MV-4-11 (cell line): ENCODE measurements at regions not wholly inside any gene's neighbourhood (a gene's known extent, or its start where the extent isn't known, plus 50 kb on each side); places are given as distances from the start of the nearest gene placed in this dataset.

Experiments
- DNase-seq: peaks from one replicate; lab custom pipeline; 2025; lab: John Stamatoyannopoulos, UW

DNA sequence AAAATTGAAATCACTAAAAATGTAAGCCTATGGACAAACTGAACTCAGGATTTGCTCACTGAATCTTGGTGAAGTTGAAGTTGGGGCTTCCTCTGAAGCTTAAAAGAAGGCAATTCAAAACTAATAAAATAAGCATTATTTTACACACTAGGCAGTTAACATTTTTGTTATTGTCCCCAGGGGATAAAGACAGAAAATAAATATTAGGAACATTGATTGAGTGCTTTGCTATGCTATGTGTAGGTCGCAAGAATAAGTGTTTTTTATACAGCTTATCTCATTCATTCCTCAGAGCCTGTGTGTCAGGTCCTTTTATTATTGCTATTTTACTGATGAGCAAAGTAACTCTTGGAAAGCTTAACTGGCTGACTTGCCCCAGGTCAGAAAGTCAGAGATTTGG is 82.2 kb downstream of the ZNF608 start:
- no peak for DNase-seq

DNA sequence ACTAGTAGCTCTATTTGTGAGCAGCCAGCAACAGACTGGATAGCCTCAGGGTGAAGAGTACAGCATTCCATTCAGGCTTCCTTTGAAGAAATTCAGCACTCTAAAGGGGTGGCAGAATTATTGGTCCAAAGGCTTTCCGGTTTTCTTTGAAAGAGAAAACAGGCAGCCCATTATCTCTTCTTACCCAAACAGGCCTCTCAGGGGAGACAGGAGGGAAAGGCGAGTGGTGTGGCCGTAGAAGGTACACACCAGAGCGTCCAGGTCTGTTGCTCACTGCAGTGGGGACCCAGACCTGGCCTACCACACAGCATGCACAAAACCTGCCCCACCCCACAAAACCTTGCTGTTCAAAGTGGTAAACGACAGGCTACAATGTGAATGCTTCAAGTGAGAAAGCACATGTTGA is 83.3 kb downstream of the ZNF608 start:
- no peak for DNase-seq

DNA sequence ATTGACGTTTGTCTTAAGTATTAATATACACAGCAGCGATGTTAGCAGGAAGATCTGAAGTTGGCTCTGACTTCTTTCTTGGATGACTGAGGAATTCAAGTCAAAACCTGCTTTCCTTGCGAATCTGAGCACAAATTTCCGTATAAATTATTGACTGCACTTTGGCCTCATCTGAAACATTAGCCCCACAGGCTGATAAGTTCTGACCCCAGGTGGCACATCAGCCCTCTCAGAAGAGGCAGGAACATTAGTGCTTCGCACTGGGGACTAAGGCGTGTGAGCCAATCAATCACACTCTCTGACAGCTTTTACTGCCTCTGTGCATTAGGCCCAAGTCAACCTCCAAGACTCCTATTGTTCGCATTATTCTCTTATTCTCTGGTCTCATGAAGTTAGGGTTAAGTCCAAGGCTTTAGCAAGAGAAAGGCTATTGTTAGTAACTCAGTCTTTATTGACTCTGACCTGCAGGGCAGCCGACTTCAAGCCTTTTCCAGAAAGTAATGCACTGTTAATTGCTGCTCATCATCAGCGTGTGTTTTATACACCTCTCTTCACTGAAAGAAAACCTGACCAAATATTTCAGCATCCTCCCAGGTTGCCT is 84.2 kb downstream of the ZNF608 start:
- no peak for DNase-seq

DNA sequence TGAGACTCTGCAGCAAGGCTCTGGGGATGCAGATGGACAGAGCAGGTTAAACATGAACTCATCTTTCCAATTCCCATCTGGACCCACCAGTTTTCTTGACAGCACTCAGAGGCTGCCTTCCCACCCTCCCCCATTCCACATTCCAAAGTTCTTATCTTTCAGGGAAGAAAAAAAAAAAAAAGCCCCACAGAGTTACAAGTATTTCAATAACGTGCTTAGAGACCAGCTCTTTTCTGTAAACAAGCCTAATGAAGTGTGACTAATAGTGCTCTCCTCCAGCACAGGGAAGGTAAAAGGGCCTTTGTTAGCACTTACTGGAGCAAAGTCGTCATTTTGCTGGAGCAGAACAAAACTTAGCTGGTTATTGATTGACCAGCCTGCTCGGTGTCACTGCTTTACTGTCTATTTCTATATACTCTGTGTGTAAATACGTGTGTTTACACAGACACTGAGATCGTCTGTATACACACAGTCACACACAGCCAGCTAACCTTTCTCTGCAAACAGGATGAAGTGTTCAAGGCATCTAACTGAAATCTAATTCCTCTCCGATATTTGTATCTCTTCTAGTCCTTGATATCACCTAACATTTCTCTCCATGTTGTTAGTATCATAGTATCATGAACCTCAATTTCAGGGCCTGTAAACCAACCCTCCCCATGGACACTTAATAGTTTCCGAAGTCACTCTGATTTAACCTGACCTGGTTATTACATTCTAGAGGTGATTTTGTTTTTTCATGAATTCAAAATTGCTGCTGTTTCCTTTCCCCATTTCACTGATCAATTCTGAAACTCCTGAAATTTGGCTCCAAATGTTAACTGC is 84.9 kb downstream of the ZNF608 start:
- no peak for DNase-seq

DNA sequence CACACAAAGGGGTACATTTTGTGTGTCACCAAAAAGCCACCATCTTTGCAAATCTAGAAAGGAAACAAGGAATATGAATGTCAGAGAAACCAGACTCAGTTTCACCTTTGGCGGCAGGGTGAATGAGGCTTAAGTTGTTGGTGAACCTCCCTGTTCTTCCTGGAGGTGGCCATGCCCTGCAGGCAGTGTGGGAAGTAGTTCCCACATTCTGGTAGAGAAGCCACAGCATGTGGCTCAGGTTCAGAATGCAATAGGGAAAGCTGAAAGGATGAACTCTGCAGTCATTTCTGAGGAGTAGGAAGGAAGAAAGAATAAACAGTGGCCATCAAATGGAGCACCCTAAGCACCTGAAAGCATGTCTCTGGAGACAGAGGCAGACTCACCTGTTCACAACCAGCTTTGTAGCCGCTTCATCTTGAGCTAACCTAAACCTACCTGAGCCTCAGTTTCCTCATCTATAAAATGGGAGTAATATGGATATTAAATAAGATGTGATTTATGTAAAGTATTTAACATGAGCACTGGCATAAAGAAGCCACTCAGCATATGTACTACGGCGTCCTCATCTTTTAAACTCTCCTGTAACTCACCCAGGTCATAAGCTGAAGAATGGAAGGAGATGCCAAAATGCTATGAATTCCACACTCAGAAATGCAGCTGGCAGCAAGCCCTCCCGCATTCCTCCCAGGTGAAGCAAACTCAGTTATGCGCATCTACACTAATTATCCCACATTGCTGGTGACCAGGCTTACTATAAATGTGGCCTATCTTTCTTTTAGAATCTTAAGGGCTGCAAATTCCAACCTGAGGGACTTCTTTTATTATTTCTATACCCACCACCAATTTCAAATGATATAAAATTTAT is 86.0 kb downstream of the ZNF608 start:
- no peak for DNase-seq

DNA sequence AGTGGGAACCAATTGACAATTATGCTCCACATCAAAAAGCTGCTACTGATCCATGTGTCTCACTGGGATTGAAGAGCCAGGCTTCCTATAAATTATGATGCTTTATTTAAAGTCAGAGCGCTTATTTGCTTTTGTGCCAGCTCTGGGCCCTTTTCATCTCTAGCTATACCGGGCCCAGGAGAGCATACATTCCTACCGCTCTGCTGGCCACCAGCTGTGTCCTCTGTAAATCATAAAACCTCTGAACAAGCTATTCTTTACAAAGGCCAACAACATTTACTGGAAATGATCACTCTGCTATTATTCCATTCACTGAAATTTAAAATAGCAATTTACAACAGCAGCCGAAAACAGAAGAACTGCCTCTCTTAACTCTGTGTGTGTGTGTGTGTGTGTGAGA is 86.6 kb downstream of the ZNF608 start:
- no peak for DNase-seq

DNA sequence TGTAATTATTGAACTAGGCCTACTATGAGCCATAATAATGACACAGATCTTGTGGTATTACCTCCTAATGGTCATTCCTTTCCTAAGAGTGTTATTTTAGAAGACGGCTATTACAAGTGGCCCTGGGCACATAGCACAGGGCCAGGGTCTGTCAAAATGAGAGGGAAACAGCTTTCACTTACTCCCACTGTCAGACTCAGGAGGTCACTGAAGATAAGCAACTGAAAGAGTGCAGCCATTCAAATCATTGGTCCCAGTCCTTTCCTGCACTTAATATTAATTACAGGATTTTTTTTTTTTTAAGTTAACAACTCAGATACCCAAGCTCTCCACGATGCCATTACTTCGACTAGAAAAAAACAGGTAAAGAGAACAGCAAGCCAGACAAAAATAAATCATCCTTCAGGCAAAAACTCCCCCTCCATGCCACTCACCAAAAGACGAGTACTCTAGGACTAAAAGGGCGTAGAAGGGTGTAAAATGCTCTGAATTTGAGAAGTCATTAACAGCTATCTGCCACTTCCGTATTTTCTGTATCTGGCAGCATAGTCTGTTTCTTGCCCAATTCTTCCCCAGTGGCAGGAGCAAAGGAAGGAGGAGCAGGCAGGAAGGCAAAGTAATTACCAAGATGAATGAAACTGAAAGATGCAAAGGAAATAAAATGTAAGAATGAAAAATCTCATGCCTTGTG is 87.4 kb downstream of the ZNF608 start:
- peak; percentile 88 for DNase-seq

DNA sequence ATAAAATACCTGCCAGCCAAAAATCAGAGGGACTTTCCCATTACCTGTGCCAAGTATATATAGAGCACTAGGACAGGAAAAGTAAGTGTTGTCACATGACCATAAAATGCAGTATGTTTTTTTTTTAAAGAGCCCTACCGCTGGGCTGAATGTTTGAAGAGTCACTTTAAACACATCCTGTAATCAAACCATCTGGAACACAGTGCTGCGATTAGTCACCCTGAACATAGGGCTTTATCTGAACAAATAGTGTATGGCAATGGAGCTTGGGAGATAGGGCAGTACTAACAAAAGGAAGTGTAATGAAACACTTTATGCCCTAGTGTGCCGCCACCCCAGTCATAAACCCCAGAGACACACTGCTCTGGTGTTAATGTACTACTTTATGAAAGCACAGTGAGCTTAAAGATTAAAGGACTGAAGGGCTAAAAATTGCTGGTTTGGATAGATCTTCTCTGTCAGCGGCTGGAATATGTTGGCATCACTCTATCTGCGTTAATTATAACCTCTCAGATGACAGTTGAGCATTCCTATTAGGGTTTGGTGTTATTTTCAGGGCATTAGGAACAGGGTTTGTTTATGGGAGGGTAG is 90.4 kb downstream of the ZNF608 start:
- DNase-seq = peak; percentile 58

DNA sequence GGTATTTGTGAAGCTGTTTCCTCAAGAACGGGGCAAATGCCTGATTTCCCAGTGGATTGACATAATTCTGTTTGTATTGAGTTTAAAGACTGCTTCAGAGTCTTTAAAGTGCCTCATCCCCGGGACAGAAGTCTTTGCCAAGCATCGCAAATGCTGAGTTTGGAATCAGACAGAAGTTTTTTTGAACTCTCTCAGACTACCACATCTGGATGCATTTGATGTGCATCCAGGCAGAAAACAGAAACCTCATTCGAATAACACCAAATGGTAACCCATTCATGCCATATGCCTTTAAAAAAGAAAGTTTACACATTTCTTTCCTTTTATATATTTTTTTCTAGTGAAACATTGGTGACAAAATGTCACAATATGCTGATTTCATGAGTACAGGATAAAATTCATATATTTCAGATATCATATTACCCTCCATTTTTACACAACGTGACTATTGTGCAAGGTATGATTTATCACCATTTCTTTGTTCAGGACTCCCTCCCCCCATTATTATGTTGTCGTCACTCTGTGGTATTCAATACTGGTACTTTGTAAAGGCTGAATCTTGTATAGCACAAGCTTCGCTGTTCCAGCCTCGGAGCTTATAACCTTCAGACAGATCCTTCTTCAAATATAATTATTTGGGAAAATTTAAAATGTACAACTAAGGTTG is 91.1 kb downstream of the ZNF608 start:
- no peak for DNase-seq

DNA sequence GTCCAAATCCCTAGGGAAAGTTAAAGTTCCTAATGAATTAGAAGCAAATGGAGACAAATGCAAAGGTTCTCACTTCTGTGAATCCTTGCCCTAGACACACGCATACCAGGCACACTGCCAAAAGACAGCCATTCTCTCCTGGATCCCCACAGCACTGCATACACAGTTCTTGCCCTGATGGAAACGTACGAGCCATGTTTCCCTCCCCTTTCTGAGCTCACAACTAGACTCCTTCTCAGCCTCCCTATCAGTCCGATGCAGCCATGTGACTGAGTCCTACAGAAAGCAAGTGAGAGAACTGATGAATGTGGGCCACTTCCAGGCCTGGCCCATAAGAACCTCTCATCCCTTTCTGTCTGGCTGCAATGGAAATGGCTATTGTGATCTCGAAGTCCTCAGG is 92.0 kb downstream of the ZNF608 start:
- DNase-seq = no peak

DNA sequence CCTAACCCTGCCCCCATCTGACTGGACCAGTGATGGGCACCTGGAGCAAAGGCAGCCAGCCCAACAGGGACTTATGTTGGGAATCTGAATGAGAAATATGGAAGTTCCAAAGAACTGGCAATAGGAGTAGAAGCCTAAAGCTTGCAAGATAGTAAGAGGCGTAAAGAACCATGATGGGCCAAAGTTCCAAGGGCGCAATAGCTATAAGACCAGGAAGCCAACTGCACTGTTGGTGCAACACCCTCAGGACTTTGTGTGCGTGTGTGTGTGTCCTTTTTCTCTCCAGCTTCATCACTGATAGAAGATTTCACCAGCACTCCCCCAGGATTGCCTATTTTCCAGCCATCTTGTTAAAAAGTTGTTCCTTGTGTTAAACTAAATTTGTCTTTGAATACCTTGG is 92.8 kb downstream of the ZNF608 start:
- DNase-seq = no peak

DNA sequence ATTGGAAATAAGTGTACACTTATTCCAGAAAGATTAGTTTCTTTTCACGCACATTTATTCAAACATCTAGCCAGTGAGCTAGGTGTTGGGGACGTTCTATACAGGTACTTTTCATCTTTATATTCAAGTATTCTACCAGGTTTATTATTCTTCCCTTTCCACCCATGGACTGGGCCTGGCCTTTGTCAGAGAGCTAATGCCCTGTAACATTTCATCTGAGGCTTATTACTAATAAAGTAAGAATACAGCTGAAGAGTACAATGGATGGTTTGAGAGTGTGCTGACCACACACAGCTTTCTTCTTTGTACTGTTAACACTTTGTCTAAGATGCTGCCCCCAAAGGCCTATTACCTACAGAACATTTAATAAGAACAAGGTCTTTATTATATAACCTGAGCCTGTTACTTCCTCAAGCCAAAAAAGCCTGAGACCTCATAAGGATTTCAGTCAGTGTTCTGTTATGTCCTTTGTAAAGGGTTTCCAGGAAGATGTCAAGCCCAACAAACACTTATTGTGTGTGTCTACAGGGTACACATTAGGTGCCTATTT is 93.5 kb downstream of the ZNF608 start:
- DNase-seq = no peak

DNA sequence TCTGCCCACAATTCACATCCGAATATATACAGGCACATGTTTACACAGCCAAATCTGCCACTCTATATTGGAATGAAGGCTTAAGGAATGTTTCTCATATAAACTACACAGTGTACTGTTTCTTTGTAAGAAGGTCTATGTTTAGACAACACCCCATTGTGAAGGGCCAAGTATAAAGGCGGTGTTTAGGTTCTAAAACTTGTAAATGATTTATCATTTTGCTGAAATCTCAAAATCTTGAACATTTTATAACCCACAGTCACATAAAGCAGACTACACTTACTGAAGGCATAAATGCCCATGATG is 94.0 kb downstream of the ZNF608 start:
- no peak for DNase-seq

DNA sequence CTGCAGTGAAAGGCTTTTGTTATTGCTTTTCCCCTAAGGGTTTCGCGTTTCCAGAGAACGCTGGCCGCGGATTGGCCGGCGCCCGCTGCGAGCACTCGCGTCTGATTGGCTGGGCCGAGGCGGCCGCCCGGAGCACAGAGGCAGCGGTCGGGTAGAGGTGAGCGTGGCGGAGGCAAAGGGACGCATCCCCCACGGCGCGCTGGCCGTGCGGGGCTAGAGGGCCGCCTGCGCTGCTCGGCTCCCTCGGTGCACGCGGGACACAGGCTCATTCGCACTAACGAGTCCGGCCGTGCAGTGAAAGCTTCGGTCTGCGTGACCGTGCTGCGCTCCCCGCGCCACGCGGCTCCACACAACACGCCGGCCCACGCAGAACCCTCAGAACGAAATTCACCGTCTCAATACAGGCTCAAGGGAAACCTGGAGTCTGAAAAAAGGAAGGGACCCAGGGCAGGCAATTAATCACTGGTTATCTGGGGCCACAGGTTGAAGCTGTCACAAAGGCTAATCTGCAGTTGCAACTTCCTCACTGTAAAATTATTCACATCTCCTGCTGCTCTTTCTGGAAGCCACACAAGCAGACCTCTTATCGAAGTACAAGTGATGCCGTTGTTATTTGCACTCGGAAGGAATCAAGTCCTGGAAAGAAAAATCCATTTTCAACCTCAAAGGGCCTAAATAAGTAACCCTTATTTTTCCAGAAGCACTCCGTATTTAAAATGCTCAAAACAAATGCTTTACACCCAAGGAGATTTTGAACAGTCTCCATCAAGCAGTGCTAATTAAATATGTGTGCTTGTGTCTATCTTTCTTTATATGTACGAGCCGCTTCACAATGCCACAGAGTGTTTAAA is 94.6 kb downstream of the ZNF608 start:
- DNase-seq = peak; percentile 72

DNA sequence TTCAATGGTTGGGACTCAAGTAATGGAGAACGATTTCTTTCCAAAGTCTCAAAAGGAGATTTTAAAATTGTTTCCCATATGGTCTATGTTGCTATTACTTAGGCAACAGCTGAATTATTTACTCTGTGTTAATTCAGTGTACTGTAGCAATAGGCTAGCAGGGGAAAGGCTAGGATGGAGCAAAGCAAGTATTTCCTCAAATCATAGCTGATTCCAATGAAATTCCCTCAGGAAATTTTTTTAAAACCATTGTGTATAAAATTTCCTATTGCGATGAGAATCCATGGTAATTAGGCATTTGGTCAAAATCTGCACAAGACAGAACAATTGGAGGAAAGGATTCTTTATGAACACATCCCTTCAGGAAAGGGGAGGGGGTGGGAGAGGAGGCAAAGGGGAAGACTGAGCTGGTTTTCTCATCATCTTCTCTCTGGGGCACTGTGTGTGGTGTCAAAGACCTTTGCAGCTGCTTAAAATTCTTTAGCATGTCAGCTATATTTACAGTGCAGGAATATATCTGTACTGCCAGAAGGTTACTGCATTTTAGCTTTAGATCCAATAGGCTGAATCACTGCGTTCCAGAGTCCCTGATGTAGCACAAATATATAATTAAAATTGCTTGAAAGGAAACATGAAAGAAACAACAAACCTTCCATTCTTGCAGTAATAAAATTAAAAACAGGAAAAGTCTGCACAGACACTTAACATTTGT is 95.3 kb downstream of the ZNF608 start:
- DNase-seq = no peak

DNA sequence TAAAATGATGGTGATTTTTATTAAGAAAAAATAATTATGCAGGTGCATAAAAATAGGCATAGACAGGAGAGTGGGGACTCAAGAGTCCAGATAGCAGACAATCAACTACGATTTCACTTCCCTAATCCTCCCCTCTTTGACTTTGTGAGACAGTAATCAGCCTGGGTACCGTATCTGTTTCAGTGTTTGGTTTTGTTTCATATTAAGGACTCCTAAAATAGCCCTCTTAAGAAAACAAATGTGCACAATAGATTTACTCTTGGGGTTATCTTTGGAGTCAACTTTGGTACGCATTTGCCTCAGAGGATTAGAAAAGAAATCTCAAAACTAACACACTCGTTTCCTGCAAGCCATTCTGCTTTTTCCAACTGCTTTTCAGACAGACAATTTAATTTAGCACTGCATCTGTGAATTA is 96.3 kb downstream of the ZNF608 start:
- peak; percentile 90 for DNase-seq

DNA sequence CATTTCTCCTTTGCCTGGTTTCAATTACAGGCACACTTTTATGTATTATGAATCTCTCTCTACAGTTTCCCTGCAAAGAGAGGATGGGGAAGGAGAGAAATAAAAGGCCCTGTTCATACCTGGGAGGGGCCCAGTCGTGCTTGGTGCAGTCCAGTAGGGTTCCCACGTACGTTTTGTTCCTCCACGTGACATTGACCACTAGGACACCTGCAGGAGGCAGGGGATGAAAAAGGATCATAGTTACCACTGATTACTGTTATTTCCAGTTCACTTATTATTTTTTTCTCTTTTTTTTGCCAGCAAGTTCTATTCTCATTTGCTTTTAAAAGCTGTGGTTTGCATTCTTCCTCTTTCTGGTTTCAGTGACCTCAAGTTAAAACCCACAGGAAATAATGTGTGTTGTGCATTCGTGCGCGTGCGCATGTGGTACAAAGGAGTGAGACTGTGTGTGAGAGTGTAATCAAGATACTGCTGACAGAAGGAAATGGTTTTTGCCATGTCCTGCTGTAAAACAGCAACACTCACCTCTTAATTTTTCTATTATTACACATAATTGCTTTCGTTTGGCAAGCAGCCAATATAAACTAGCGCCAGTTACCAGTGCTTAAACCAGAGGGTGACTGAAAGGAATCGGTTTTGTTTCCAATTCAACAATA is 96.8 kb downstream of the ZNF608 start:
- DNase-seq = peak; percentile 99

DNA sequence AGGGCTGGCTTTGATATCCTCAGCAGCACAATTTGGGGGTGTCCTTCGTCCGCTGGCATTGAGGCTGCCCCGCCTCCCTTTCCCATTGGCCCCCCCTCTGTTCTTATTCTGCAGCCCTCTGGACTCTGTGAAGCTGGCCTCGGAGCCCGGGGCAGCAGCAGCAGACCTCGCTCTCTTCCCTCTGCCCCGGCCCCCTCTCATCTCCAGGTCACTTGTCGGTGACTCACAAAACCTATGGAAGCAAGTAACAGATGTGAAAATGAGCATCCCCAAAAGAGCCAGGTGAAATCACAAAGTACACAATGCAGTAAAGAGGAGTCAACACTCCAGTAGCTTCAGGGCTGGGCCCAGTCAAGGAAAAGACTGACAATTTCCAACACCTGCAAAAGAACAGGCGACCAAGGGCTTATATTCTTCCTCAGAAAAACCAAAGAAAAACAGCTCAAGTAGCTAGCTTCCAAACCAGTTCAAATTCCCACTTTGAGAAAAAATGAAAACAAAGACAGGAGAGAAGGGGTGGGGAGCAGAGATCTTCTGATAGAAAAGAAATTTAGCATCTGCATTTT is 97.5 kb downstream of the ZNF608 start:
- DNase-seq = no peak

DNA sequence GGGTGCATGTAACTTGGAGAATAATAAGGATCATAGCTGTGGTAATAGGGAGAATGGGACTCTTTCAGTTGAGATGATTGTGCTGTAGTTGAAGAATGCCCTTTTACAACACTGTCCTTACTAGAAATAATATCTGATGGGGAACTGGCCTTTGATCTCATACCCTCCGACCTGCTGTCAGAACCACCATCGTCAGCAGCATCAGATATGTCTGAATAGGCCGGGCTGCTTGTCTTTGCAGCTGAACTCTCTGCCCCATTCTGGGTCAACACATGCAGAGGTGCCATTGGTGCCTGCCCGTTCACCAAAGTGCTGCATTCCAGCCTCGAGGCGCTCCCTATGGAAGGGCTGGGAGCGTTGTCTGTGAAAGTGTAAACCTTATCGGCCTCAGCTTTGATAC is 99.1 kb downstream of the ZNF608 start:
- DNase-seq = no peak
